CD4-positive, CD25-positive, alpha-beta regulatory T cell (primary cell): ENCODE measurements at regions not wholly inside any gene's neighbourhood (a gene's known extent, or its start where the extent isn't known, plus 50 kb on each side); places are given as distances from the start of the nearest gene placed in this dataset.

Experiments used
- ATAC-seq, 2 donors: fragments of 150-1000 bp; cut with Tn5 transposase; one replicate each; pipeline ENCODE4 v1.10.0; 2021; ENCODE audit warnings: low read depth in 2 of 2, moderate number of reproducible peaks in 2 of 2, moderate library complexity in 1 of 2
- DNase-seq, 3 donors: peaks; one replicate each; pipeline versions ENCODE4 v3.0.0 to v3.0.0-alpha.2; 2012 to 2022; ENCODE audit warnings: mixed read lengths in 1 of 3
- H3K27ac ChIP-seq: one replicate; pipeline ENCODE4 v1.7.0; 2013; ENCODE audit warnings: mild to moderate bottlenecking, low read length; ENCODE audit not compliant: insufficient read depth, poor library complexity, severe bottlenecking
- H3K27me3 ChIP-seq: one replicate; pipeline ENCODE4 v1.7.0; 2013; ENCODE audit warnings: low read length; ENCODE audit not compliant: control insufficient read depth, insufficient read depth
- H3K36me3 ChIP-seq: one replicate; pipeline ENCODE4 v1.7.0; 2013; ENCODE audit warnings: mild to moderate bottlenecking, low read length, moderate library complexity; ENCODE audit not compliant: control insufficient read depth, insufficient read depth
- H3K4me1 ChIP-seq: 2 replicates; pipeline ENCODE4 v1.7.0; 2013; ENCODE audit warnings: mild to moderate bottlenecking, low read length; ENCODE audit not compliant: insufficient read depth, control insufficient read depth, poor library complexity, severe bottlenecking
- H3K4me3 ChIP-seq: one replicate; pipeline ENCODE4 v1.7.0; 2013; ENCODE audit warnings: low read depth, mild to moderate bottlenecking, low read length, moderate library complexity
- H3K9me3 ChIP-seq, 2 experiments: 1 replicate in 1 of 2; 2 replicates in 1 of 2; pipeline ENCODE4 v1.7.0; 2013; ENCODE audit warnings: low read length in 2 of 2, mild to moderate bottlenecking in 1 of 2, moderate library complexity in 1 of 2; ENCODE audit not compliant: control insufficient read depth in 2 of 2
- H3K27ac Mint-ChIP-seq, 3 donors: one replicate each; pipeline ENCODE4 v1.8.0; 2020 to 2022; ENCODE audit warnings: mild to moderate bottlenecking in 3 of 3, mixed read lengths in 3 of 3, moderate library complexity in 2 of 3
- H3K27me3 Mint-ChIP-seq: one replicate; pipeline ENCODE4 v1.8.0; 2022; ENCODE audit warnings: mild to moderate bottlenecking, mixed read lengths
- H3K36me3 Mint-ChIP-seq: one replicate; pipeline ENCODE4 v1.8.0; 2020; ENCODE audit warnings: mixed read lengths
- H3K4me1 Mint-ChIP-seq, 4 donors: one replicate each; pipeline ENCODE4 v1.8.0; 2020 to 2022; ENCODE audit warnings: mixed read lengths in 4 of 4, mild to moderate bottlenecking in 1 of 4
- H3K4me3 Mint-ChIP-seq, 4 donors: one replicate each; pipeline ENCODE4 v1.8.0; 2020 to 2022; ENCODE audit warnings: mild to moderate bottlenecking in 4 of 4, mixed read lengths in 4 of 4, moderate library complexity in 3 of 4
- H3K9me3 Mint-ChIP-seq, 7 donors: one replicate each; pipeline ENCODE4 v1.8.0; 2020 to 2022; ENCODE audit warnings: mixed read lengths in 7 of 7, mild to moderate bottlenecking in 3 of 7, moderate library complexity in 2 of 7

- DNase-seq = no peak
- Mint-ChIP-seq H3K27me3 (no peaks in the 10 kb centered on the region), H3K4me1 (no peaks in the 10 kb centered on the region), H3K36me3 (no peaks in the 10 kb centered on the region), H3K27ac (no peak overlapping the region), H3K4me3 (no peak overlapping the region), H3K9me3 (peaks cover 0 to 3% (median 0%) of the 10 kb centered on the region in 7 donors)
- Histone ChIP-seq H3K4me3 (no peak overlapping the region), H3K27me3 (no peaks in the 10 kb centered on the region), H3K27ac (no peak overlapping the region), H3K4me1 (no peaks in the 10 kb centered on the region), H3K9me3 (no peaks in the 10 kb centered on the region), H3K36me3 (no peaks in the 10 kb centered on the region)
- no peak for ATAC-seq
These were observed 196.4 kb downstream of the NSUN3 start for GRCh38 chr3:94259291-94259690.

- Histone ChIP-seq H3K27ac (no peak overlapping the region), H3K4me1 (no peaks in the 10 kb centered on the region), H3K27me3 (no peaks in the 10 kb centered on the region), H3K9me3 (no peaks in the 10 kb centered on the region), H3K4me3 (no peak overlapping the region), H3K36me3 (no peaks in the 10 kb centered on the region)
- Mint-ChIP-seq H3K27me3 (no peaks in the 10 kb centered on the region), H3K27ac (no peak overlapping the region), H3K4me1 (no peaks in the 10 kb centered on the region), H3K36me3 (no peaks in the 10 kb centered on the region), H3K9me3 (peaks cover 0 to 5% (median 0%) of the 10 kb centered on the region in 7 donors), H3K4me3 (no peak overlapping the region)
- ATAC-seq (no peak), DNase-seq (no peak)
These were observed 206.9 kb downstream of the NSUN3 start for GRCh38 chr3:94269763-94270162.

GRCh38 chr3:94272016-94272415 is 209.2 kb downstream of the NSUN3 start:
- ATAC-seq = no peak
- no peaks in the 10 kb centered on the region for H3K36me3 Mint-ChIP-seq
- no peaks in the 10 kb centered on the region for H3K4me1 ChIP-seq
- no peaks in the 10 kb centered on the region for H3K27me3 Mint-ChIP-seq
- H3K4me1 Mint-ChIP-seq = no peaks in the 10 kb centered on the region
- H3K27me3 ChIP-seq = no peaks in the 10 kb centered on the region
- H3K27ac Mint-ChIP-seq = no peak overlapping the region
- H3K9me3 Mint-ChIP-seq = peaks cover 0 to 3% (median 0%) of the 10 kb centered on the region in 7 donors
- no peak overlapping the region for H3K4me3 Mint-ChIP-seq
- no peak overlapping the region for H3K4me3 ChIP-seq
- H3K36me3 ChIP-seq = no peaks in the 10 kb centered on the region
- H3K27ac ChIP-seq = no peak overlapping the region
- DNase-seq = no peak
- no peaks in the 10 kb centered on the region for H3K9me3 ChIP-seq

DNA sequence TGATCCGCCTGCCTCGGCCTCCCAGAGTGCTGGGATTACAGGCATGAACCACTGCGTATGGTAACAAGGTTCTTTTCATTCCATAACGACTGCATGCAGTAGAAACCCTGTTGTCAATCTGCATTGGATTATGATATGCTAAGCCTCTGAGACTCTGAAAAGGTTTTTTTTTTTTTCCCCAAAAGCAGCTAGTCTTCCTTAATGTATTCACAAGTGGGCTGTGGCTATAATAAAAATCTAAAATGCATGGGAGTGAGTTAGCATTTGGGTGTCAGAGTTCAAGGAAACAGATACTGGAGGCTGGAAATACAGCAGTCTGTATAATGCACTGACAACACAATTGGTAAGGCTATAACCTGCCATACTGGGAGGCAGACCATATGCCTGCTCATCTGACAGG is 218.1 kb downstream of the NSUN3 start:
- H3K27ac ChIP-seq = no peak overlapping the region
- H3K4me3 Mint-ChIP-seq = no peak overlapping the region
- H3K9me3 Mint-ChIP-seq = peaks cover 0 to 8% (median 0%) of the 10 kb centered on the region in 7 donors
- no peaks in the 10 kb centered on the region for H3K27me3 ChIP-seq
- no peaks in the 10 kb centered on the region for H3K9me3 ChIP-seq
- H3K27ac Mint-ChIP-seq = no peak overlapping the region
- H3K27me3 Mint-ChIP-seq = no peaks in the 10 kb centered on the region
- H3K4me3 ChIP-seq = no peak overlapping the region
- no peak for DNase-seq
- no peaks in the 10 kb centered on the region for H3K36me3 Mint-ChIP-seq
- ATAC-seq = no peak
- H3K4me1 Mint-ChIP-seq = no peaks in the 10 kb centered on the region
- no peaks in the 10 kb centered on the region for H3K36me3 ChIP-seq
- no peaks in the 10 kb centered on the region for H3K4me1 ChIP-seq

DNA sequence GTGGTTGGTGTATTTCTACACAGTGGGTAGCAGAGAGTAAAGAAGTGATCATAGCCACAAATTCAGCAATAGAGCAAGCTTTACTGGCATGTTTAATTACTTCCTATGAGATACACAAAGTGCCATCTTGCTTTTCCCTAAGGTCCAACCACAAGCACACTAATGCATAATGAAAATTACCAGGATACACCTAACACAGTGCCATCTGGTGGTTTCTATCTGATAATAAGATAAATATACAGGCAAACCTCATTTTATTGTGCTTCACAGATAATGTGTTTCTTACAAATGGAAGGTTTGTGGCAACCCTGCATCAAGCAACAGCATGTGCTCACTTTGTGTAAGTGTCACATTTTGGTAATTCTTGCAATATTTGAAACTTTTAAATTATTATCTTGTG is 223.0 kb downstream of the NSUN3 start:
- no peaks in the 10 kb centered on the region for H3K27me3 ChIP-seq
- no peaks in the 10 kb centered on the region for H3K4me1 ChIP-seq
- no peak overlapping the region for H3K4me3 ChIP-seq
- Mint-ChIP-seq H3K27ac (no peak overlapping the region), H3K9me3 (peaks cover 0 to 8% (median 0%) of the 10 kb centered on the region in 7 donors), H3K36me3 (no peaks in the 10 kb centered on the region), H3K4me3 (no peak overlapping the region), H3K4me1 (no peaks in the 10 kb centered on the region), H3K27me3 (no peaks in the 10 kb centered on the region)
- no peak overlapping the region for H3K27ac ChIP-seq
- H3K9me3 ChIP-seq = no peaks in the 10 kb centered on the region
- DNase-seq (no peak), ATAC-seq (no peak)
- no peaks in the 10 kb centered on the region for H3K36me3 ChIP-seq

DNA sequence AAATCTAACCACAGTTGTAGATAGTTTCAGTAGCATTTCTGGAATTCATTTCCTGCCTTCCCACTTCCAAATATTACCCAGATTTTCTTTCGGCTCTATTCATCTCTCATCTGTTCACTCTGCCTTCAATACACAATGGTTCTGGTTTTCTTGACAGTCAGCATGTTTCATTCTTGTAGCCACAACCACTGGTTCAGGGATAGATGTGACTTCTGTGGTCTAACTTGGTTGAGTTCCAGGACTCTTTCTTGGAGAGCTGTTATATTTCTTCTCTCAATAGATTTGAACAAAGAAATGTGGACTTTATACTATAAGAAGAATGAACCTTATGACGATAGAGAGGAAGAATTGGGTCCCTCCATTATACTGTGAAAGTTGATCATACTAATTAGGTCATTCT is 228.8 kb downstream of the NSUN3 start:
- no peaks in the 10 kb centered on the region for H3K4me1 Mint-ChIP-seq
- H3K27ac ChIP-seq = no peak overlapping the region
- H3K9me3 Mint-ChIP-seq = peaks cover 0 to 9% (median 3%) of the 10 kb centered on the region in 7 donors
- H3K27me3 Mint-ChIP-seq = no peaks in the 10 kb centered on the region
- H3K4me3 Mint-ChIP-seq = no peak overlapping the region
- H3K36me3 Mint-ChIP-seq = no peaks in the 10 kb centered on the region
- H3K36me3 ChIP-seq = no peaks in the 10 kb centered on the region
- H3K9me3 ChIP-seq = no peaks in the 10 kb centered on the region
- H3K4me3 ChIP-seq = no peak overlapping the region
- ATAC-seq = no peak
- no peak overlapping the region for H3K27ac Mint-ChIP-seq
- H3K4me1 ChIP-seq = no peaks in the 10 kb centered on the region
- DNase-seq = no peak
- H3K27me3 ChIP-seq = no peaks in the 10 kb centered on the region

- Mint-ChIP-seq H3K9me3 (peaks cover 0 to 9% (median 3%) of the 10 kb centered on the region in 7 donors), H3K4me1 (no peaks in the 10 kb centered on the region), H3K4me3 (no peak overlapping the region), H3K27ac (no peak overlapping the region), H3K36me3 (no peaks in the 10 kb centered on the region), H3K27me3 (no peaks in the 10 kb centered on the region)
- Histone ChIP-seq H3K4me3 (no peak overlapping the region), H3K4me1 (no peaks in the 10 kb centered on the region), H3K27ac (no peak overlapping the region), H3K27me3 (no peaks in the 10 kb centered on the region), H3K9me3 (no peaks in the 10 kb centered on the region), H3K36me3 (no peaks in the 10 kb centered on the region)
- ATAC-seq (no peak), DNase-seq (no peak)
These were observed 229.3 kb downstream of the NSUN3 start for GRCh38 chr3:94292151-94292550.

GRCh38 chr3:94293793-94294195 is 230.9 kb downstream of the NSUN3 start:
- DNase-seq (no peak), ATAC-seq (no peak)
- no peaks in the 10 kb centered on the region for H3K36me3 ChIP-seq
- Mint-ChIP-seq H3K27ac (no peak overlapping the region), H3K4me3 (no peak overlapping the region), H3K9me3 (peaks cover 0 to 3% (median 3%) of the 10 kb centered on the region in 7 donors), H3K4me1 (no peaks in the 10 kb centered on the region), H3K27me3 (no peaks in the 10 kb centered on the region), H3K36me3 (no peaks in the 10 kb centered on the region)
- no peaks in the 10 kb centered on the region for H3K4me1 ChIP-seq
- H3K27me3 ChIP-seq = no peaks in the 10 kb centered on the region
- no peak overlapping the region for H3K27ac ChIP-seq
- H3K9me3 ChIP-seq = no peaks in the 10 kb centered on the region
- no peak overlapping the region for H3K4me3 ChIP-seq
